ENCODE measurements at regions not wholly inside any gene's neighbourhood (a gene's known extent, or its start where the extent isn't known, plus 50 kb on each side); places are given as distances from the start of the nearest gene placed in this dataset.

DNA sequence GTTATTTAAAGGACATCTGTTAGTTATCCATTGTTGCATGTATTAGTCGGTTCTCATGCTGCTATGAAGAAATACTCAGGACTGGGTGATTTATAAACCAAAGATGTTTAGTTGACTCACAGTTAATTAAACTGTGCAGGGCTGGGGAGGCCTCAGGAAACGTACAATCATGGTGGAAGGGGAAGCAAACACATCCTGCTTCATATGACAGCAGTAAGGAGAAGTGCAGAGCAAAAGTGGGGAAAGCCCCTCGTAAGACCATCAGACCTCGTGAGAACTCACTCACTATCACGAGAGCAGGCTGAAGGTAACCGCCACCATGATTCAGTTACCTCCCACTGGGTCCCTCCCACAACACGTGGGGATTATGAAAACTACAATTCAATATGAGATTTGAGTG, 2064.1 kb downstream of the MAT2B start:
- no peaks in the 10 kb centered on the region for H3K9me2 ChIP-seq (ENCODE audit: low read depth, low read length)
- H3K79me2 ChIP-seq (ENCODE audit: insufficient read depth, low read length): no peaks in the 10 kb centered on the region
- no peaks in the 10 kb centered on the region for H3K4me1 ChIP-seq (ENCODE audit: insufficient read depth, low read length, severe bottlenecking)
- H3K4me2 ChIP-seq (ENCODE audit: low read length): no peak overlapping the region
- H3F3A ChIP-seq (ENCODE audit: insufficient read depth, low read length): no peaks in the 10 kb centered on the region
- no peak overlapping the region for H3K9ac ChIP-seq (ENCODE audit: low read length)
- TF ChIP-seq EZH2 (IDR thresholded peaks at IDR 0.05; ENCODE audit: borderline replicate concordance, low read length) (no peak), CTCF (IDR thresholded peaks at IDR 0.05; ENCODE audit: low read length) (no peak)
- no peak overlapping the region for H2AFZ ChIP-seq (ENCODE audit: low read length)
- H3K36me3 ChIP-seq (ENCODE audit: insufficient read depth, low read length): no peaks in the 10 kb centered on the region
- no peak overlapping the region for H3K4me3 ChIP-seq (ENCODE audit: low read depth, low read length, poor library complexity, severe bottlenecking)
- no peaks in the 10 kb centered on the region for H3K27me3 ChIP-seq (ENCODE audit: insufficient read depth, low read length)
- no peaks in the 10 kb centered on the region for H3K9me3 ChIP-seq (ENCODE audit: low read length)
- H3K27ac ChIP-seq (ENCODE audit: low read depth, low read length, poor library complexity, severe bottlenecking): no peak overlapping the region
- no peaks in the 10 kb centered on the region for H4K20me1 ChIP-seq (ENCODE audit: insufficient read depth, low read length)

GRCh38 chr5:165573445-165573844, 2068.0 kb downstream of the MAT2B start:
- no peaks in the 10 kb centered on the region for H3F3A ChIP-seq (ENCODE audit: insufficient read depth, low read length)
- no peak for TF ChIP-seq CTCF (IDR thresholded peaks at IDR 0.05; ENCODE audit: low read length)
- no peak for TF ChIP-seq EZH2 (IDR thresholded peaks at IDR 0.05; ENCODE audit: borderline replicate concordance, low read length)
- H3K79me2 ChIP-seq (ENCODE audit: insufficient read depth, low read length): no peaks in the 10 kb centered on the region
- no peaks in the 10 kb centered on the region for H3K9me2 ChIP-seq (ENCODE audit: low read depth, low read length)
- H4K20me1 ChIP-seq (ENCODE audit: insufficient read depth, low read length): no peaks in the 10 kb centered on the region
- no peaks in the 10 kb centered on the region for H3K4me1 ChIP-seq (ENCODE audit: insufficient read depth, low read length, severe bottlenecking)
- no peak overlapping the region for H3K27ac ChIP-seq (ENCODE audit: low read depth, low read length, poor library complexity, severe bottlenecking)
- H3K36me3 ChIP-seq (ENCODE audit: insufficient read depth, low read length): no peaks in the 10 kb centered on the region
- no peak overlapping the region for H3K4me2 ChIP-seq (ENCODE audit: low read length)
- no peaks in the 10 kb centered on the region for H3K27me3 ChIP-seq (ENCODE audit: insufficient read depth, low read length)
- no peaks in the 10 kb centered on the region for H3K9me3 ChIP-seq (ENCODE audit: low read length)
- no peak overlapping the region for H3K4me3 ChIP-seq (ENCODE audit: low read depth, low read length, poor library complexity, severe bottlenecking)
- H2AFZ ChIP-seq (ENCODE audit: low read length): no peak overlapping the region
- no peak overlapping the region for H3K9ac ChIP-seq (ENCODE audit: low read length)

- no peak overlapping the region for H2AFZ ChIP-seq (ENCODE audit: low read length)
- TF ChIP-seq CTCF (IDR thresholded peaks at IDR 0.05; ENCODE audit: low read length) (no peak), EZH2 (IDR thresholded peaks at IDR 0.05; ENCODE audit: borderline replicate concordance, low read length) (no peak)
- H3K4me1 ChIP-seq (ENCODE audit: insufficient read depth, low read length, severe bottlenecking): no peaks in the 10 kb centered on the region
Observed at GRCh38 chr5:165574100-165574499, 2068.7 kb downstream of the MAT2B start.

More at GRCh38 chr5:165574100-165574499, 2068.7 kb downstream of the MAT2B start:
- H4K20me1 ChIP-seq (ENCODE audit: insufficient read depth, low read length): no peaks in the 10 kb centered on the region
- no peak overlapping the region for H3K9ac ChIP-seq (ENCODE audit: low read length)
- no peak overlapping the region for H3K27ac ChIP-seq (ENCODE audit: low read depth, low read length, poor library complexity, severe bottlenecking)
- H3K9me2 ChIP-seq (ENCODE audit: low read depth, low read length): no peaks in the 10 kb centered on the region
- no peaks in the 10 kb centered on the region for H3F3A ChIP-seq (ENCODE audit: insufficient read depth, low read length)
- H3K79me2 ChIP-seq (ENCODE audit: insufficient read depth, low read length): no peaks in the 10 kb centered on the region
- no peaks in the 10 kb centered on the region for H3K9me3 ChIP-seq (ENCODE audit: low read length)
- H3K27me3 ChIP-seq (ENCODE audit: insufficient read depth, low read length): no peaks in the 10 kb centered on the region
- no peak overlapping the region for H3K4me3 ChIP-seq (ENCODE audit: low read depth, low read length, poor library complexity, severe bottlenecking)
- H3K36me3 ChIP-seq (ENCODE audit: insufficient read depth, low read length): no peaks in the 10 kb centered on the region
- H3K4me2 ChIP-seq (ENCODE audit: low read length): no peak overlapping the region
